Hepatocyte (in vitro differentiated cells): ENCODE measurements at regions not wholly inside any gene's neighbourhood (a gene's known extent, or its start where the extent isn't known, plus 50 kb on each side); places are given as distances from the start of the nearest gene placed in this dataset.

Experiments
- EZH2 ChIP-seq: fragments of 200-600 bp; sonication (generic); IDR thresholded peaks from 2 replicates; pipeline ENCODE4 v1.6.1; 2016; ENCODE audit warnings: antibody characterized with exemption, mild to moderate bottlenecking, borderline replicate concordance
- TF ChIP-seq, protein P1 (sequence below): fragments of 200-600 bp; sonication (generic); IDR thresholded peaks from 2 replicates; pipeline ENCODE4 v1.5.1; 2016; ENCODE audit warnings: antibody characterized with exemption, mild to moderate bottlenecking; ENCODE audit not compliant: poor library complexity

DNA sequence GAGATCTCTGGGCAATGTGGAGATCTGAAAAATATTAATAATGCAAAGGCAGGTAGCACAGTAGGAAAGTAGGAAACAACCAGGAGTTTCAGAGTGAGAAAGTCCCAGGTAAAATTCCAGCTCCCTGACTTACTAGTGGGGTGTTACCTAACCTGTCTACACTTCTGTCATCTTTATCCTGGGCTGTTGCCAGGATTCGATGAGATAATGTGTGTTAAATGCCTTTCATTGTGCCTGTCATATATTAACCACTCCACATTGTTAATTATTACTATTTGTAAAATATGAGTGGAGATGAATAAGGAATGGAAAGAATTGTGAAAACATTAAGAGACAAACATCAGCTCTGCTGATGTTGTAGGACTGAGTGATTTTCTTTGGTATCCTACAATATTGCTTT, 50.0 kb upstream of the FRMD4A start:
- TF ChIP-seq, protein P1, sequence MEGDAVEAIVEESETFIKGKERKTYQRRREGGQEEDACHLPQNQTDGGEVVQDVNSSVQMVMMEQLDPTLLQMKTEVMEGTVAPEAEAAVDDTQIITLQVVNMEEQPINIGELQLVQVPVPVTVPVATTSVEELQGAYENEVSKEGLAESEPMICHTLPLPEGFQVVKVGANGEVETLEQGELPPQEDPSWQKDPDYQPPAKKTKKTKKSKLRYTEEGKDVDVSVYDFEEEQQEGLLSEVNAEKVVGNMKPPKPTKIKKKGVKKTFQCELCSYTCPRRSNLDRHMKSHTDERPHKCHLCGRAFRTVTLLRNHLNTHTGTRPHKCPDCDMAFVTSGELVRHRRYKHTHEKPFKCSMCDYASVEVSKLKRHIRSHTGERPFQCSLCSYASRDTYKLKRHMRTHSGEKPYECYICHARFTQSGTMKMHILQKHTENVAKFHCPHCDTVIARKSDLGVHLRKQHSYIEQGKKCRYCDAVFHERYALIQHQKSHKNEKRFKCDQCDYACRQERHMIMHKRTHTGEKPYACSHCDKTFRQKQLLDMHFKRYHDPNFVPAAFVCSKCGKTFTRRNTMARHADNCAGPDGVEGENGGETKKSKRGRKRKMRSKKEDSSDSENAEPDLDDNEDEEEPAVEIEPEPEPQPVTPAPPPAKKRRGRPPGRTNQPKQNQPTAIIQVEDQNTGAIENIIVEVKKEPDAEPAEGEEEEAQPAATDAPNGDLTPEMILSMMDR, result no peak
- TF ChIP-seq EZH2, result no peak
